Stomach (tissue), 8 donors: ENCODE measurements at regions not wholly inside any gene's neighbourhood (a gene's known extent, or its start where the extent isn't known, plus 50 kb on each side); places are given as distances from the start of the nearest gene placed in this dataset.
"Not testable (repeated sequence)": the region's sequence is repeated elsewhere in the genome, so short reads cannot be mapped to it uniquely, and the experiment has no call there.

Experiments
- DNase-seq, 2 donors: peaks; one replicate each; pipeline versions ENCODE4 v3.0.0 to v3.0.0-alpha.2; 2013 to 2019
- H3K27ac ChIP-seq, 5 donors: fragments of 200-600 bp in 4 of 5; sonication (generic) in 4 of 5; one replicate each; pipeline ENCODE4 v1.5.1; 2013 to 2019; ENCODE audit warnings: mild to moderate bottlenecking in 1 of 5, moderate library complexity in 1 of 5
- H3K27me3 ChIP-seq, 3 donors: fragments of 200-600 bp; sonication (generic); one replicate each; pipeline ENCODE4 v1.5.1; 2017 to 2019; ENCODE audit warnings: mixed run types in 1 of 3
- H3K36me3 ChIP-seq, 4 donors: fragments of 200-600 bp; sonication (generic); 1 replicate in 3 of 4; 2 replicates in 1 of 4; pipeline ENCODE4 v1.5.1; 2016 to 2019
- H3K4me1 ChIP-seq, 4 donors: fragments of 200-600 bp; sonication (generic); one replicate each; pipeline ENCODE4 v1.5.1; 2016 to 2019
- H3K4me3 ChIP-seq, 4 donors: fragments of 200-600 bp; sonication (generic) in 3 of 4; one replicate each; pipeline ENCODE4 v1.5.1; 2016 to 2019; ENCODE audit warnings: mild to moderate bottlenecking in 1 of 4
- H3K9me3 ChIP-seq, 4 donors: fragments of 200-600 bp; sonication (generic); one replicate each; pipeline ENCODE4 v1.5.1; 2016 to 2019
- WGBS, 5 donors: extraction: QIAGEN DNeasy Blood & Tissue Kit in 3 of 5; methylation state at CpG; one replicate each; pipeline versions ENCODE4 v1.1.5 to v1.1.7; 2013 to 2018; 5-methylcytosine and 5-hydroxymethylcytosine counted together
- intact Hi-C: fragments of 100-400 bp; cut with DNase I; formaldehyde crosslinking; loops from one replicate; pipeline ENCODE4 v1.15.1; 2023; ENCODE audit warnings: low total_unique reads
- donor health status: healthy with polysubstance abuse.
- donor health status: Bipolar disorder and iron deficiency.
- donor health status: healthy.

- intact Hi-C loops, H3K9me3 ChIP-seq, H3K27me3 ChIP-seq, H3K36me3 ChIP-seq, H3K27ac ChIP-seq, H3K4me1 ChIP-seq, H3K4me3 ChIP-seq, DNase-seq: not testable (repeated sequence)
Observed at GRCh38 chr9:67492028-67492427, 366.7 kb upstream of the ANKRD20A1 start.

GRCh38 chr9:67477465-67477864 lies 381.3 kb upstream of the ANKRD20A1 start:
- H3K27me3 ChIP-seq, H3K36me3 ChIP-seq, H3K4me1 ChIP-seq, DNase-seq, H3K4me3 ChIP-seq, intact Hi-C loops, H3K27ac ChIP-seq, H3K9me3 ChIP-seq: not testable (repeated sequence)
- 100% methylated on average over 1 of the region's 4 CpGs; no CpG with 5 or more reads in 4 of the 5 donors for WGBS, 5 donors

GRCh38 chr9:67470739-67471138 lies 388.0 kb upstream of the ANKRD20A1 start:
- DNase-seq: not testable (repeated sequence)
- WGBS, 5 donors: no CpG with 5 or more reads among the region's 5 CpGs

GRCh38 chr9:67468326-67468725 lies 390.4 kb upstream of the ANKRD20A1 start:
- H3K9me3 ChIP-seq, H3K27me3 ChIP-seq, H3K36me3 ChIP-seq, intact Hi-C loops, H3K27ac ChIP-seq, H3K4me3 ChIP-seq, H3K4me1 ChIP-seq, DNase-seq: not testable (repeated sequence)
- no CpG with 5 or more reads among the region's 1 CpG for WGBS, 5 donors

More at GRCh38 chr9:67470739-67471138, 388.0 kb upstream of the ANKRD20A1 start:
- H3K4me1 ChIP-seq, H3K27me3 ChIP-seq, intact Hi-C loops, H3K9me3 ChIP-seq, H3K36me3 ChIP-seq, H3K4me3 ChIP-seq, H3K27ac ChIP-seq: not testable (repeated sequence)

- H3K4me3 ChIP-seq, H3K9me3 ChIP-seq, H3K27me3 ChIP-seq, intact Hi-C loops, H3K36me3 ChIP-seq, H3K4me1 ChIP-seq, H3K27ac ChIP-seq, DNase-seq: not testable (repeated sequence)
- no CpG with 5 or more reads among the region's 25 CpGs for WGBS, 5 donors
Observed at GRCh38 chr9:67461796-67462757, 396.7 kb upstream of the ANKRD20A1 start.

- H3K36me3 ChIP-seq, intact Hi-C loops, H3K27ac ChIP-seq, H3K4me1 ChIP-seq, DNase-seq, H3K4me3 ChIP-seq, H3K9me3 ChIP-seq, H3K27me3 ChIP-seq: not testable (repeated sequence)
- no CpG with 5 or more reads among the region's 3 CpGs for WGBS, 5 donors
Observed at GRCh38 chr9:67452941-67453340, 405.8 kb upstream of the ANKRD20A1 start.

- H3K4me1 ChIP-seq, H3K9me3 ChIP-seq, intact Hi-C loops, H3K4me3 ChIP-seq, H3K27me3 ChIP-seq, H3K27ac ChIP-seq, H3K36me3 ChIP-seq, DNase-seq: not testable (repeated sequence)
- WGBS, 5 donors: no CpG with 5 or more reads among the region's 3 CpGs
Observed at GRCh38 chr9:67442313-67442712, 416.4 kb upstream of the ANKRD20A1 start.

- H3K27ac ChIP-seq, intact Hi-C loops: not testable (repeated sequence)
Observed at GRCh38 chr9:67437011-67437410, 421.7 kb upstream of the ANKRD20A1 start.

GRCh38 chr9:67424881-67425280 lies 432.5 kb upstream of the SPATA31A3 start:
- H3K9me3 ChIP-seq, DNase-seq, H3K4me3 ChIP-seq, intact Hi-C loops, H3K36me3 ChIP-seq, H3K4me1 ChIP-seq, H3K27me3 ChIP-seq, H3K27ac ChIP-seq: not testable (repeated sequence)
- WGBS, 5 donors: 33% methylated on average over 1 of the region's 4 CpGs; no CpG with 5 or more reads in 4 of the 5 donors

More at GRCh38 chr9:67437011-67437410, 421.7 kb upstream of the ANKRD20A1 start:
- H3K27me3 ChIP-seq, DNase-seq, H3K4me3 ChIP-seq, H3K36me3 ChIP-seq, H3K4me1 ChIP-seq, H3K9me3 ChIP-seq: not testable (repeated sequence)
- WGBS, 5 donors: 67 to 100% (median 88%) methylated on average over 1 of the region's 3 CpGs; no CpG with 5 or more reads in 2 of the 5 donors

GRCh38 chr9:67423049-67423728 lies 430.8 kb upstream of the SPATA31A3 start:
- H3K9me3 ChIP-seq, H3K27me3 ChIP-seq, H3K36me3 ChIP-seq, H3K27ac ChIP-seq, DNase-seq, H3K4me3 ChIP-seq, H3K4me1 ChIP-seq, intact Hi-C loops: not testable (repeated sequence)
- WGBS, 5 donors: 66 to 88% (median 74%) methylated on average over 1 of the region's 9 CpGs

- intact Hi-C loops, H3K4me3 ChIP-seq, H3K36me3 ChIP-seq, H3K27me3 ChIP-seq, H3K4me1 ChIP-seq, DNase-seq, H3K27ac ChIP-seq, H3K9me3 ChIP-seq: not testable (repeated sequence)
- no CpG with 5 or more reads among the region's 4 CpGs for WGBS, 5 donors
Observed at GRCh38 chr9:67418496-67419079, 426.2 kb upstream of the SPATA31A3 start.
